Tibial artery (tissue), 4 donors: ENCODE measurements at regions not wholly inside any gene's neighbourhood (a gene's known extent, or its start where the extent isn't known, plus 50 kb on each side); places are given as distances from the start of the nearest gene placed in this dataset.
"Not testable (repeated sequence)": the region's sequence is repeated elsewhere in the genome, so short reads cannot be mapped to it uniquely, and the experiment has no call there.

ENCODE experiments used
- DNase-seq, 2 donors: peaks; one replicate each; pipeline ENCODE4 v3.0.0-alpha.2; 2019
- H3K27ac ChIP-seq, 2 donors: fragments of 200-600 bp; sonication (generic) in 1 of 2; 1 replicate in 1 of 2; 2 replicates in 1 of 2; pipeline ENCODE4 v1.5.1; 2018 to 2019; ENCODE audit warnings: mild to moderate bottlenecking in 1 of 2
- H3K27me3 ChIP-seq, 2 donors: fragments of 200-600 bp; sonication (generic) in 1 of 2; one replicate each; pipeline versions ENCODE4 v1.5.1 to v1.6.0; 2016 to 2019
- H3K36me3 ChIP-seq, 3 donors: fragments of 200-600 bp; sonication (generic) in 2 of 3; one replicate each; pipeline ENCODE4 v1.5.1; 2016 to 2019; ENCODE audit warnings: mild to moderate bottlenecking in 2 of 3
- H3K4me1 ChIP-seq, 4 donors: fragments of 200-600 bp; sonication (generic) in 2 of 4; 1 replicate in 3 of 4; 2 replicates in 1 of 4; pipeline ENCODE4 v1.5.1; 2016 to 2019
- H3K4me3 ChIP-seq, 2 donors: fragments of 200-600 bp; sonication (generic) in 1 of 2; 1 replicate in 1 of 2; 2 replicates in 1 of 2; pipeline ENCODE4 v1.5.1; 2018 to 2019; ENCODE audit warnings: mild to moderate bottlenecking in 2 of 2
- H3K9me3 ChIP-seq, 3 donors: fragments of 200-600 bp; sonication (generic) in 1 of 3; one replicate each; pipeline ENCODE4 v1.5.1; 2016 to 2019
- CTCF ChIP-seq, 2 experiments: fragments of 200-600 bp in 1 of 2; fragments of 450-650 bp in 1 of 2; IDR thresholded peaks; one replicate each; pipeline ENCODE4 v1.5.1; 2017 to 2019; ENCODE audit warnings: antibody characterized with exemption in 2 of 2, mild to moderate bottlenecking in 1 of 2, moderate library complexity in 1 of 2
- intact Hi-C: fragments of 100-400 bp; cut with DNase I; formaldehyde crosslinking; loops from one replicate; pipeline ENCODE4 v1.15.0; 2023; ENCODE audit warnings: low total_unique reads

DNA sequence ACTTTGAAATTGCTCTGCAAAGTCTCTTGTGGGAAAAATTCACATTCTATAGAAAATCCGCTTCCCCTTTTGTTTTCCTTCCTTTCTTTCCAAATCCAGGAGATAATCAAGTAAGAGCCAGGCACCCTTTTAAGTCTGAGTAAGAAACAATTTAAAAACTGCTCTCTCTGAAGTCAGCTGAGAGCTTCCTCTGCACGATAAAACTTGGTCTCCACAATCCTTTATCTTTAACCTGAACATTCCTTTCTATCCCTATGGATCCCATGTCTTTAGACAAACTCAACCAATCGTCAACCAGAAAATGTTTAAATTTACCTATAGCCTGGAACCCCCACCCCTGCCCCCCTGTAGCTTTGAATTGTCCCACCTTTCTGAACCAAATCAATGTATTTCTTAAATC lies 1723.6 kb upstream of the AGA start:
- Histone ChIP-seq H3K4me3 (no peak overlapping the region), H3K36me3 (no peaks in the 10 kb centered on the region), H3K27me3 (no peaks in the 10 kb centered on the region), H3K27ac (no peak overlapping the region), H3K4me1 (no peaks in the 10 kb centered on the region), H3K9me3 (no peaks in the 10 kb centered on the region)
- DNase-seq = no peak
- intact Hi-C loops = no loop called here
- TF ChIP-seq CTCF (IDR thresholded peaks at IDR 0.05) = no peak

DNA sequence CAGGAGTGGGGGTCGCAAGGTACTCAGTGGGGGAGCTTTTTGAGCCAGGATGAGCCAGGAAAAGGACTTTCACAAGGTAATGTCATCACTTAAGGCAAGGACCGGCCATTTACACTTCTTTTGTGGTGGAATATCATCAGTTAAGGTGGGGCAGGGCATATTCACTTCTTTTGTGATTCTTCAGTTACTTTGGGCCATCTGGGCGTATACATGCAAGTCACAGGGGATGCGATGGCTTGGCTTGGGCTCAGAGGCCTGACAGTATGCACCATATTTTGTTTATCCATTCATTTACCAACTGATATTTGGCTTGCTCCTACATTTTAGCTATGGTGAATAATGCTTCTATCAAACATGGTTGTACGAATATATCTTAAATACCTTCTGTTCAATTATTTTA lies 1728.1 kb upstream of the AGA start:
- intact Hi-C loops, H3K4me1 ChIP-seq, DNase-seq, H3K9me3 ChIP-seq, H3K4me3 ChIP-seq, H3K27ac ChIP-seq, H3K36me3 ChIP-seq, H3K27me3 ChIP-seq: not testable (repeated sequence)

- intact Hi-C loops = no loop called here
- H3K4me1 ChIP-seq = no peaks in the 10 kb centered on the region
- no peak overlapping the region for H3K27ac ChIP-seq
- H3K9me3 ChIP-seq = peaks cover 0 to 5% (median 0%) of the 10 kb centered on the region in 3 donors
- no peaks in the 10 kb centered on the region for H3K27me3 ChIP-seq
- no peak for DNase-seq
- H3K4me3 ChIP-seq = no peak overlapping the region
- no peaks in the 10 kb centered on the region for H3K36me3 ChIP-seq
- TF ChIP-seq CTCF (IDR thresholded peaks at IDR 0.05) = no peak
These were observed 1740.5 kb upstream of the AGA start for GRCh38 chr4:179182741-179183140.

DNA sequence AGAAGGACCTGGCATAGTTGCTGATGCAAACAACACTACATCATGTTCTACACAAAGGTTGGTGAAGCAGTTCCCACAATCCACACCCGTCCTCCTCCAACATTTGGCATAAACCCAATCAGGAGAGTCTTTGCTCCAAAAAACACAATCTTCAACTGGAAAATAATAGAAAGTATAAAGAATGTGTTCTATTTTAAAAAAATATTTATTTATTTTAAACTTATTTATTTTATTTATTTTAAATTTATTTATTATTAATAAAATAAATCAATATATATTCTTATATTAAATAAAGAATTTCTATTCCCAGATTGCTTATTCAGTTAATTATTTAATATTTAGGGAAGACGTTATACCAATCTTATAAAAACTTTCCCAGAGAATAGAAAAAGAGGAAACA lies 1753.7 kb upstream of the AGA start:
- no peaks in the 10 kb centered on the region for H3K9me3 ChIP-seq
- DNase-seq = no peak
- H3K4me3 ChIP-seq = no peak overlapping the region
- no peaks in the 10 kb centered on the region for H3K4me1 ChIP-seq
- intact Hi-C loops = no loop called here
- TF ChIP-seq CTCF (IDR thresholded peaks at IDR 0.05) = no peak
- H3K27me3 ChIP-seq = no peaks in the 10 kb centered on the region
- H3K27ac ChIP-seq = no peak overlapping the region
- no peaks in the 10 kb centered on the region for H3K36me3 ChIP-seq

GRCh38 chr4:179196511-179196910 lies 1754.3 kb upstream of the AGA start:
- Histone ChIP-seq H3K4me1 (no peaks in the 10 kb centered on the region), H3K36me3 (no peaks in the 10 kb centered on the region), H3K4me3 (no peak overlapping the region), H3K27me3 (no peaks in the 10 kb centered on the region), H3K27ac (no peak overlapping the region), H3K9me3 (no peaks in the 10 kb centered on the region)
- TF ChIP-seq CTCF (IDR thresholded peaks at IDR 0.05) = no peak
- DNase-seq = no peak
- intact Hi-C loops = no loop called here

- TF ChIP-seq CTCF (IDR thresholded peaks at IDR 0.05) = no peak
- intact Hi-C loops = no loop called here
- Histone ChIP-seq H3K27me3 (no peaks in the 10 kb centered on the region), H3K27ac (no peak overlapping the region), H3K4me1 (no peaks in the 10 kb centered on the region), H3K9me3 (no peaks in the 10 kb centered on the region), H3K36me3 (no peaks in the 10 kb centered on the region), H3K4me3 (no peak overlapping the region)
- no peak for DNase-seq
These were observed 1758.4 kb upstream of the AGA start for GRCh38 chr4:179200681-179201080.
